GM18861 (cell line): ENCODE measurements at regions not wholly inside any gene's neighbourhood (a gene's known extent, or its start where the extent isn't known, plus 50 kb on each side); places are given as distances from the start of the nearest gene placed in this dataset.

Source experiments
- ATAC-seq: cut with Tn5 transposase; IDR thresholded peaks from one replicate; pipeline ENCODE4 v1.9.1; 2021; ENCODE audit not compliant: unreplicated experiment

DNA sequence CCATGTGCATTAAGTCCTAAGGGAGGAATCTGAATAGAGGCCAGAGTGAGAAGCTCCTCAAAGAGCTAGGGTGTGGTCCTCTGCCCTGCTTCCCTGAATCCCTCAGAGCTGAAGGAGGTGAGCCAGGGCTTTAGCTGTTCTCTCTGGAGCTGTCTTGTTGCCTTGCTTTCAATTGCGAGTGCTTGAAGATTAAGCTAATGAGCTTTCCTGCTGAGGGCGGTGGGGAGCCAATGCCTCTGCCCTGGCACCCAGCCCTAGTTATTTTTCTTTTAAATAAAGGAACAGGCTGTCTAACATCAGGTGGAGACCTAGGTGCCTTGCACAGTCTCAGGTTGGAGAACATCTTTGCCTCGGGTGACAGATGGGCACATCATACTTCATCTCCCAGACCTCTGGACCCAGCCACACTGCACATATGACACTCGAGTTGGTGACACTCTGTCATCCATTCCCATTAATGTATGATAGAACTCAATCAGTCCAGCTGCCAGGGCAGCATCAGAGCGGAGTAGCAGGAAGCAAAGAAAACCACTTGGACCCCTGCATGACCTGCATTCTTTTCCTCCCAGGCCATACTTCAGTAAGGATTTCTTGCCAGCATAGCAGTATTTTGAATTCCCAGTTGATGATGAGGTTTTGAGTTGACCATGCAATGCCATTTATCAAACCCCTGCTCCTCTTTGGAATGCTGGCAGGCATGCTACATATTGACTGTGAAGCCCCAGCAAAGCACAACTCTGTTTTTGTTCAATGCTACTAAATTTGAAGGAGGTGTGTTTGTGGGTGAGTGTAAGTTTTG, 292.7 kb downstream of the RNF144A start:
- no peak for ATAC-seq

DNA sequence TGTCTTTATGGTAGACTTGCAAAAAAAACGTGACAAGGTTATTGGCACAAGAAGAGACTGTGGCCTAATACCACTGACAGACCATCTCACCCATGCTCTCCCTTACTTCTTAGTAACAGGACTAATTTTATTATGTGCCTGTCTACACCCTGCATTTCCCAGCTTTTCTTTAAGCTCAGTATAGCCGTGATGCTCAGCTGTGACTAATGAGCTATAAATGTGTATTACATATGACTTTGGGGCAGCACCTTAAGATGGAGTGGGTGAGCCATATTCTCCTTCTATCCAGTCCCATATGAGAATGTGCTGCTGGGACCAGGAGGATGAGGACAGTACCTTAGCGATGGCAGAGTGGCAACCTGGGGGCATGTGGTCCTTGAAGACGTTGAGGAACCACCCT, 293.5 kb downstream of the RNF144A start:
- no peak for ATAC-seq

DNA sequence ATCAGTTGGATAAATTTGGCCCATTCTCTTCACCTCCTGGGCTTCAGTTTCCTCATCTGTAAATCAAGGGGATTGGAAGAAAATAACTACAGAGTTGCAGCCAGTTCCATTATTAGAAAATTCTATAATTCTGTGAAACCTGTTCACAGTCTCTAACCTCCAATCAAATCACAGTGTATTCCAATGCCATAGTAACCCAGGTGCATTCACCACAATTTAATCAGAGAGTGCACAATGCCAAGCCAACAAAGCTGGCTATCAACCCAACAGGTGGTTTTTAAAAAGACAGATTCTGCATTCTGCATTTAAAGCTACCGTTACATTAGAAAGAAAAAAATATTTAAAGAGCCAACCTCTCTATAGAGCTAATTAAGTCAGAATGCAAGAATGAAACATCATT, 308.6 kb downstream of the RNF144A start:
- ATAC-seq = no peak

DNA sequence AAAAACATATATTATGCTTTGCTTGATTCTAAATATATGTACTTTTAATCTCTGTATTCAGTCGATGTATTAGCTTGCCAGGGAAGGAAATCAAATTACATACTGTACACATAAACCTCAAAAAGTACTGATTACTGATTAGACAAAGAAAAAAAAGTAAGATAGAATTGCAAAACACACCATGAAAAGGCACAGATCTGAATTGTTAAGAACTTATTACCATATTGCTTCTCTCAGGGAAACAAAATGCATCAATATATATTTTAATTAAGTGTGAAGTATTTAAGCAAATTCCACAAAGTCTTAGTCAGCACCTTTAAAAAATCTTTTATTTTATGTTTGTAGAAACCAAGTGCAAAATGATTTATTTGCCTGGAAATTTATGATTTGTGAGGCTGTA, 309.3 kb downstream of the RNF144A start:
- no peak for ATAC-seq

DNA sequence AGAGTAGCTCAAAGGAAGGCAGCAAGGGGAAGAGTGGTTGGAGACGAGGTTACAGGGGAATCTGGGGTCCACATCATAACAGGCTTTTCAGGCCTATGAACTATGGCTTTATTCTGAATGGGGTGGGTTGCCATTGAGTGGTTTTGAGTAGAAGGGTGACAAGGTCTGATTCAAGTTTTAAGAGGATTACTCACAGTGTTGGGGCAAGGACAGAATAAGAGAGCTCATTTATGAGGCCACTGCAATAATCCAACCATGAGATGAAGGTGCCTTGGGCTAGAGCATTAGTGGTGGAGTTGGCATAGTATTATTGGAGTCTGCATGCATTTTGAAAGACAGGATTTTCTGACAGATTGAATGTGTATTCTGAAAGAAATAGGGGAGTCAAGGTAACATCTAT, 315.9 kb downstream of the RNF144A start:
- ATAC-seq = no peak

DNA sequence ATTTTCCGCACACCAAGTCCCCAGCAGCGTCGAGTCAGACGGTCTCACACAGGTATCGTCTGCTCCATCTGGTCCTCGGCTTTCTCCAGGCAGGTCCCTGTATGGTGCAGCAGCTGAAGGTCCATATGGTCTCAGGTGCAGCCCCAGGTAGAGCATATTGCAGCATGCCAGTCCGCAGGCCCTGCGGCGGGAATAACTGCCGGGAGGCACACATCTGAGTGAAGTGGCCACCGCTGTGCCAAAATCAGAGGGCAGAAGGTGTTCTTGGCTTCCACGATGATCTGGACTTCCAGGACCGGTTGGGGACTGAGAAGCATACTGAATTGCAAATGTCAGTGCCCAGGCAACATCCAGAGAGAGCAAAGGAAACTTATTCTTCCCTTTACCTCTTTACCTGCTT, 320.3 kb downstream of the RNF144A start:
- ATAC-seq = no peak

DNA sequence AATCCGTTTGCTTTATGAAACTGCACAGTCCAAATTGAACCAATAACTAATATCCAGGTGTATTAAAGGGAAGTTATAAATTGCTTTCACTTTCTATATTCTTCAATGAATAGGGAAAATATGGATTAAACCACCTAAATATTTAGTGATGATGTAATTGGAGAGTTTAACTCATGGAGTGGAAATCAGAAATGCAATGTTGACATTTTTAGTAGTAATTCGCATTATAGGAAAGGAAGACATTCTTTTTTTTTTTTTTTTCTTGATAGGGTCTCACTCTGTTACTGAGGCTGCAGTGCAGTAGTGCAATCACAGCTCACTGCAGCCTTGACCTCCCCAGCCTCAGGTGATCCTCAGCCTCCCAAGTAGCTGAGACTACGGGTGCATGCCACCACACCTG, 321.9 kb downstream of the RNF144A start:
- ATAC-seq = no peak

DNA sequence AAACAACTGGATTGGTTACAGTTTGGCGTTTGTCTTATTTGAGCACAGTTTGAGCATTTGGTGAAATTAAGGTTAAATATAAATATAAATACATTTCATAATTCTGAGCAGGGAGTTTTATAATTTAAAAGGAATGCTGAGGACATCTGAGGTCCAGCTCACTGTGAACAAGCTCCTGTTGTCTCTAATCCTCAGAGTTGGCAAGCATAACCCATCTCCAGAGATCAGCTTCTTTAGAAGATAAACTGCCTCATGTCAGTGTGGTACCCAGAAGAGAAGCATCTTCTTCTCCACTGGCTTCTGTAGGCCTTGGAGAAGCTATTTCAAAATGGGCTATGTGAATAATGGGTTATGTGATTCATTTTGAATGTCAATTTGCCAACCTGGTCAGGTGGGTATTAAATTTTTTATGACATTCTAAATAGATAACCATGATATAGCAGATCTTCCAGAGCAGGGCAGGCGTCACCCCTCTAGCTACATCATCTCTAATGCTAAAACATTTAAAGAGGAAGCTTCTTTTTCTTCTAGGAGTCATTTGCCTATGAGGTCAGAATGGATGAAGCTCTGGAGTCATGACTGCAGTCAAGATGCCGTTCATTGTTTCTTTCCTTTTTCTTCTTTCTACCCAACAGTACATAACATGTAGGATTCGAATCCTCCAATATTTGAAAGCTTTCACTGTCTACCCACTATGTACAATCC, 324.0 kb downstream of the RNF144A start:
- ATAC-seq = no peak

DNA sequence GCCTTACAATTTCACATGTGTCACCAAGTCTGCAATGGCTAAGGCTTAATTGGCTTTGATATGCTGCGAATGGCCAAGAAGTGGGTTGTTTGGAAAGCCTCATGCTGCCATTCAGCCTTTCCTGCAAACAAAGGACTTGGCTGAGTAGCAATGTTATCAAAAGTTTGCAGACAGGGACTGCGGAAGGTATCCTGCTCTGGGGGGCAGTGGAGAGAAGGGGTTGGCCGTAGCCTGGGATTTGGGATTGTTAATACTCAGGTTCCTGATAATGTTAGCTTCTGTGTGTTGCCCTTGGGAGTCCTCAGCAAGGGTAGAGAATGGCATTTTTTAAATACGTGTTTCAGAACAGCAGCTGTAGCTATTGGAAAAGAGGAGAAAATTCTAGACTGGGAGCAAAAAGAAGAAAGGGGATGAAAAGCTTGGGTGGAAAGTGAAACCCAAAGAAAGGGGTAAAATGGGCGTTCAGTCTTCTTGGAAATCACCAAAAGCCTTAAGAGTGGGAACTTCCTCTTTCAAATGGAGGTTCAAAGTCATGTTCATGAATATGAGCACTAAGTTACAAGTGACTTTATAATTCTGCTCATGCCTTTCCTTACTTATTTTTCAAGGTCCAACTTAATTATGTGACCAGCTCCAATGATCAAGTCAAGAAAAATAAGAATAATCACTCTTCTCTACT, 325.1 kb downstream of the RNF144A start:
- ATAC-seq = no peak

DNA sequence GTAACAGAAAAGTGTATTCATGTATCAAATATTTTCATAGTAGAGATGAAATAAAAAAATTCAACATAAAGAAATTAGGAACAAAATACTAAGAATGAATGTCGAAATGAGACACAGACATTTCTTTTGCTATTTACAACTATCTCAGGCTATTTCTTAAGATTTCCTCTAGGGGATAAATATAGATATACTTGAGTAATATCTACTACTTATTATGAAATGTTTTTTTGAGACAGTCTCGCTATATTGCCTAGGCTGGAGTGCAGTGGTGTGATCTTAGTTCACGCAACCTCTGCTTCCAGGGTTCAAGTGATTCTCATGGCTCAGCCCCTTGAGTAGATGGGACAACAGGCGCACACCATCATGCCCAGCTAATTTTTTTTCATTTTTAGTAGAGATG, 326.1 kb downstream of the RNF144A start:
- ATAC-seq = no peak

DNA sequence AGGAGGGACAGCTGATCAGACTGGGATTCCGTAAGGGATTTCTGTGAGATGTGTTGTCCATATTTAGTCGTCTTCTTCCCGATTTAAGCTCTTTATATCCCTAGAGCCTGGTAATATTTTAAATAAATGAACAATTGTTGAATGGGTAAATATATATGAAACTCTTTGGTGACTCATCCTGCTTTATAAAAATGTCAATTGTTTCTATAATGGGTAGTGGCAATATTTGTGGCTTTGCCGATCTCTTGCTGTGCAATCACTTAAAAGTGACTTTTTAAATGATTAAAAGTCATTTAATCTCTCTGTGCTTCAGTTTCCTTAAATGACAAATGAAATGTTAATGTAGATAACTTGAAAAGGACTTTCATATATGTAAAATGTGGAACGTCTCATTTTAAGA, 339.2 kb downstream of the RNF144A start:
- no peak for ATAC-seq

DNA sequence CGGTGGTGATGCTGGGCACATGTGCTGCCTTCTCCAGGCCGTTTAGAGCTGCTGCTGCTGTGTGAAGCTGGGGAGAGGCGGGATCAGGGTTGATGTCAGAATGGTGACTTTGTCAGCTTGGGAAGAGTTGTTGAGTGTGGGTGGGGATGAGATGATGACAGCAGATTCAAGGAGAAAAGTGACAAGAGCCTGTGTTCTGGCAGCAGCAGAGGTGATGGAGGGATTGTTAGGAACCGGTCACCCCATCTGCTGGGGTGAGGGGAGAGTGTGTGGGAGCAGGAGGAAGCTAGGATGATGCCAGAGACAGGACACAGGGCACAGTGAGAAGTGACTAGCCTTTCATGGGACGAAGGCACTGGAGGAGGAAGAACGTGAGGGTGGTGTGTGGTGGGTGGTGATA, 345.5 kb downstream of the RNF144A start:
- no peak for ATAC-seq

DNA sequence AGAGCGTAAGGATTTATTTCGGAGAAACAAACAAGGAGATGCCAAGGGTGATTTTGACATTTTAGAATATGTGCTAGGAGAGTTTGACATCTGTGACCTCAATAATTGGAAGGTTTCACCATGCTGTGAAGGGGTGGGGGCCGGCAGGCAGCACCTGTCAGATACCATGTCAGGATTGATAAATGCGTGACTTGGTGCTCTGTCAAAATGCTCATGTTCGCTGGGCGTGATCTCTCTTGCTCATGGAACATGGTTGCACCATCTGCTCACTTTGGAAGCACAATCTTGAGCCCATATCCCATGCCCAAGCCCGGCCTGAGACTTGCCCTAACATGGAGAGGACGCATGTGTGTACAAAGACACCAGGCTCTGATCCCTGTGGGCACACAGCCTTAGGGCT, 347.6 kb downstream of the RNF144A start:
- no peak for ATAC-seq

DNA sequence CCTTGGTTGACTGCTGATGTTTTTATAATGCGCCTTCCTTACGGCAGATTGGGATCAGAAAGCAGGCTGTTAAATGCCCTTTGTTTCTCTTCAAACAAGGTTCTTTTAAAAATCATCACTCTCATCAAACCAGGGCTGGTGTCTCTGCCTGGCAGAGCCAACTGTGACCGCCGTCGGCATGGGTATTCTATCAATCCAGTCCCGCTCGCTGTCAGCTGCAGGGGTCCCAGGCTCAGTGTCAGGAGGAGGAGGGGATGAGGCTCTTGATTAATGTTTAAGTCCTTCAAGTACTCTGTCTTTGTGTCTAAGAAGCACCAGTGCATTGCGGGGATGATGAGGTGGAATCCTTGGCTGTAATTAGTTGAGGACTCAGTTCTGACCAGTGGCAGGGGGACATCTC, 348.1 kb downstream of the RNF144A start:
- no peak for ATAC-seq

DNA sequence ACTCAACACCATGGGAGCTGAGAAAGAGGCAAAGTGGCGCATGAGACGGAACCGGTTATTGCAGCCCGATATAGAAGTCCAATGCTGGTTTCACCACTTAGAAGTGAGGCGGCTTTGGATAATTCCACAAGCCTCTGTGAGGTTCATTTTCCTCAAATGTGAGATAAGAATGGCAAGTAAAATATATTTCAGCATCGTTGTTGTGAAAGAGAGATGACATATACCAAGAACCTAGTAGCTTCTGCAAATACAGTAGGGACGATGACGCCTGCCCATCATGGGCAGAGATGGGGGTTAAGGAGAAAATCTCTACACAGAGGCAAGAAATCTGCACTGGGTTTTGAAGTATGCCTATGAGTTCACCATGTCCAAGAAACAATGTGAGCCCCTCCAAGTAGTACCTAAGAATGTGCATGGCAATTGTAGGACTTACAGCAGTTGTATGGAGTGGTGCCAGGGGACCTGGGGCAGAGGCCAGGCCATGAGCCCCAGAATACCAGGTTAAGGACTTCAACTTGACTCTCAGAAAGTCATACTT, 352.0 kb downstream of the RNF144A start:
- ATAC-seq = no peak

DNA sequence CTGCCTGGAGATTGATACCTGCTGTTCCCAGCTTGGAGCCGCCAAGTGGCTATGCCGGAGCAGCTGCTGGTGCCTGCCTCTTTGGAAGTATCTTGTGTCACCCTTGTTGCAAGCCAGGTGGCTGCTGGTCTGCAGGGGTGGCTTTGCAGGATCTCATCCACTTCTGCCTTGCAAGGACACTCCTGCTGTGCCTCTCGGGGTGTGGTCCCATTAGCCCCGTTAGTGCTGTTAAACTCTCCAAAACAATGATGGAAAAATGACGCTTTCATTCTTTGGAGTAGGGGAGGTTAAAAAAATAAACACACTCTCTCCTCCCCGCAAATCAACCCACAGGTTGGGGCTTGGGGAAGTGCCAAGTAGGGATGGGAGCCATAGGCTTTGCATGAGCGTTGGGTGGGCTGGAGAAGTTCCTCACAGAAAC, 352.8 kb downstream of the RNF144A start:
- ATAC-seq = no peak

DNA sequence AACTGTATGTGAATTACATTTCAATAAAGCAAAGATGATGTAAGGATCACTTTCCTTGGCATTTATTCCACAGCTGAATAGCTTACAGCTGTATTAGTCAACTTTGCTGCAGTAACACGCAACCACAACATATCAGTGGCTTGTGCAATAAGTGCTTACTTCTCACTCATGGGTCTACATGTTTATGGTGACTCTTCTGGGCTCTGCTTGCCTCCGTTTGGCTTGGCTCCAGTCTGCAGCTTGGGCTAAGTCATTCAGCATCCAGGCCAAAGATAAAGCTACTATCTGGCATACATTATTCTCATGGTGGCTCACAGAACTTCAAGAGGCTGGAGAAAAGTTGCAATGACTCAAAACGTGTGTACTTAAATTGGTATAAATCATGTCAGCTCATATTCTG, 355.0 kb downstream of the RNF144A start:
- ATAC-seq = no peak

DNA sequence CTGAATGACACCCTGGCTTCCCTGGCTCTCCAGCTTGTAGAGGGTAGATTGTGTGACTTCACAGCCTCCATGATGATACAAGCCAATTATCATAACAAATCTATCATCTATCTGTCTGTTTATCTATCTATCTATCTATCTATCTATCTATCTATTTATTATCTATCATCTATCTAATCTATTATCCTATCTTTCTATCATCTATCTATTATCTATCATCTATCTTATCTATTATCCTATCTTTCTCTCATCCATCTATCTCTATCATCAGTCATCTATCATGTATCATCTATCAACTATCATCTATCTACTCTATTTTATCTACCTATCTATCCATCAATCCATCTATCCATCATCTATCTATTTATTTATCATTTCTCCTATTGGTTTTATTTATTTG, 361.8 kb downstream of the RNF144A start:
- no peak for ATAC-seq

DNA sequence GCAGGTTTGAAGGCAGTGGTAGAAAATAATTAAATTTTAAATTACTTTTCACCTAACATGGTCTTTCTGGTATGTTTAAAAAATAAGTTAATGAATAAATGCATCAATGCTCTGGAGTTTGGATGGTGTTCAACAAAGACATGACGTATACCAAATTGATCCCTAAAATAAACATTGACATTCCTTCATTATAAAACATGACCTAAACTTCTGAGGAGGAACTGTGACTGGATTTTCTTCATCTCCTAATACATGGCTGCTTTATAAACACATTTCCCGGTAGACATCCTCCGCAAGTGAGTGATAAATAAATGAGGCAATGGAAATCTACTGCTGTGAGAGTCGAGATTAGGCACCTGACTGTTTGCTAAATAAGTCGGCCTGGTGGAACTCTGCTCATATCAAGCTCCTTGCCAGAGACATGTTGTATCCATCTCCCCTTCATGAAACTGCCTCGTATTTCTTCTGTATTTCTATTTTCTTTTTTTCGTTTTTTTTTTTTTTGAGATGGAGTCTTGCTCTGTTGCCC, 362.3 kb downstream of the RNF144A start:
- no peak for ATAC-seq

DNA sequence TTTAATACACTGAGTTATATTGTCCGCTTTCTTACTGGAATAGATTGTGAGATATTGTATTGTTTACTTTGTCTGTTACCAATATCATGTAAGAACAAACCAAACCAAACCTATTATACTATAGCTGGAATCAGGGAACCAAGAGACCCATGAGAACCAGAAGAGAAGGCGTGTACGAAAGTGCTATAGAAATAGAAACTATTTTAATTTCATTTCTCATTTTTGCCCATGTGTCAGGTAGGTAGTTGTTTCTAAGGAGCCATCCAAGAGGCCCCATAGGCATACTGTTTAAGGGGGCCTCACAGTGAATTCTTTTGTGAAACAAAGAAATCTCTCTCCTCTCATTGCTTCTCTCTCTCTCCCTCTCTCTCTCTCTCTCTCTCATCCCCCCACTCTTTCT, 363.6 kb downstream of the RNF144A start:
- ATAC-seq = no peak
